CD4-positive, alpha-beta T cell treated with Interleukin-17A for 1 hour (primary cell): ENCODE measurements at regions not wholly inside any gene's neighbourhood (a gene's known extent, or its start where the extent isn't known, plus 50 kb on each side); places are given as distances from the start of the nearest gene placed in this dataset.
"Not testable (repeated sequence)": the region's sequence is repeated elsewhere in the genome, so short reads cannot be mapped to it uniquely, and the experiment has no call there.

Experiments used
- DNase-seq: peaks from one replicate; pipeline ENCODE4 v3.0.0-alpha.2; 2020

- DNase-seq = no peak
Measured at GRCh38 chr4:53863736-53864365, 200.6 kb downstream of the CHIC2 start.

- DNase-seq = no peak
Measured at GRCh38 chr4:53863158-53863557, 201.2 kb downstream of the CHIC2 start.

DNA sequence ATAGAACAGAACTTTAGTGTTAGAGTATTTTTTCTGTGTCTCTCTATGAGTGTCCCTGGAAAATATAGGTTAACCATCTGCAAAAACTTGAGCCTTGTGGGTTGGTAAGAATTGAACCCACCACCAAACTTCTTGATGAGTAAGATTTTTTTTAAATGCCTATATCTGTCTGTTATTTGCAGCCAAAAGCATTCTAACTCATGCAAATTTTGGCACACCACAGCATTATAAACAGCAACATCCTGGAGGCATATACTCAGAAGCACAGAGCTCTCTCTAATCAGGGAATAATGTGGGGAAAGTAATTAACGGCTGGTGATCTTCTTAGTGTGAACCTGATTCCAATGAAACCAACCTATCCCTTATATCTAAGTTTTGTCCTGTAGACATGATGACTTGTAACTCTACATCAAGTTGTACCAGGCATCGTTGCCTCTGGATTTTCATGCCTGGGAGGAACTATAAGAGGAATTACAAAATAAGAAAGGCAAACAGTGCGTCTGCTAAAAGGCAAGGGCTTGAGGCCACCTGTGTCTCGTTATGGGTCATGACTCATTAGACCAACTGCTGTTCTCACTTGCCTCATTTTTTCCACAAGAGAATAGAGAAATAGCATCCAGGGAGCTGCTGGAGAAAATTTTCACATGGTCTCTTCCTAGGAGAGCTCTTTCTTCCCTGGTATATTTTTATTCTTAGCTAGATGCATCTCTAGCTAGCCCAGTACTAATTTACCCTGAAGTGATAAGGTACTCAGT is 202.4 kb downstream of the CHIC2 start:
- no peak for DNase-seq

DNA sequence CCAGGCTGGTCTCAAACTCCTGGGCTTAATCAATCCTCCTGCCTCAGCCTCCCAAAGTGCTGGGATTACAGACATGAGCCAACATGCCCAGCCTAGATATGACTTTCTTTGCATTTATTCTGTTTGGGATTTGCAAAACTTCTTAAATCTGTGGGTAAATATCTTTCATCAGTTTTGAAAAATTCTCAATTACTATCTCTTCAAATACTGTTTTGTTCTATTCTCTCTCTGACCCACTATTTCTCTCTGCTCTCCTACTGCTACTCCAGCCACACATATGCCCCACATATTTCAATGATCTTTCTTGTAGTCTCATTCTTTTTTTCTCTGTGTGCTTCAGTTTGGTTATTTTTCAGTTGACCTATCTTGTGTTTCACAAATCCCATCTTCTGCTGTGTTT is 205.1 kb downstream of the CHIC2 start:
- DNase-seq = no peak

DNA sequence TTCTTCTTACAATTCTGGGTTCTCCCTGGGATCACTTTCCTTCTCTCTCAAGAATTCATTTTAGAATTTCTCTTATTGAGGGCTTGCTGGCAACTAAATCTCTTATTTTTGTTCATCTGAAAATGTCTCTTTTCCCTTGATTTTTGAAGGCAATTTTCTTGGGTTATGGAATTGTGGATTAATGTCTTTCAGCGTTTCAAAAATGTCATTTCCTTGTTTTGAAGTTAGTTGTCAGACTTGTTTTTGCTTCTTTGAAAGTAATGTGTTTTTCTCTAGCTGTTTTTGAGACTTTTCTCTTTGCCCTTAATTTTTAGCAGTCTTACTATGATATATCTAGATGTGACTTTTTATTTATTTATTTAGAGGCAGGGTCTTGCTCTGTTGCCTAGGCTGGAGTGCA is 205.7 kb downstream of the CHIC2 start:
- no peak for DNase-seq

DNA sequence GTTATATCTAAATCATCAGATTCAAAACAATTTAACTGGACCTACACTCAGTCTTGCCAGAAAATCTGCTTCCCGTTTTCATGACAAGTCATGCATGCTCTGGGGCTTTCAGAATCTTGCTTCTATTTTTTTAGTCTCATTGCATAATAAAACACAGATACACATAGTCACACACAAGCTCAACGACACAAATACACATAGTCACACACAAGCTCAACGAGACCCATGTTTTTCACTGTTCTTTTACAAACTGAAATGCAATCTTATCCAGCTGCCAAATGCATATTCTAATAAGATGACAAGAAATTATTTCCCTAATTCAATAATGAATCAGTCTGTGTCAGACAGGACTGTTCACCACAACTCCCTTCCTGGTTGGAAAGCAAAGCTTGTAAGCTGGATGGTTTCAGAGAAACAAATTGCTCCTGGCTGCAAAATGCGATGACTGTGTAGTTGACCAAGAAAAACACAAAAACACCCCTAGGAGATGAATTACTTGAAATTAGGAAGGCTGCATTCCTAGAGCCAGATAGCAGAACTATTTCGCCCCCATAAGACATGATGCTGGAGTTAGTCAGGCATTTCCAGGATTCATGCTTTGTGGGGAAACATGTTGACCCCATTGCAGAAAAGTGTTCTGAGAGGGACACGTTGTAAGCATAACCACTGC is 208.7 kb downstream of the CHIC2 start:
- no peak for DNase-seq

DNA sequence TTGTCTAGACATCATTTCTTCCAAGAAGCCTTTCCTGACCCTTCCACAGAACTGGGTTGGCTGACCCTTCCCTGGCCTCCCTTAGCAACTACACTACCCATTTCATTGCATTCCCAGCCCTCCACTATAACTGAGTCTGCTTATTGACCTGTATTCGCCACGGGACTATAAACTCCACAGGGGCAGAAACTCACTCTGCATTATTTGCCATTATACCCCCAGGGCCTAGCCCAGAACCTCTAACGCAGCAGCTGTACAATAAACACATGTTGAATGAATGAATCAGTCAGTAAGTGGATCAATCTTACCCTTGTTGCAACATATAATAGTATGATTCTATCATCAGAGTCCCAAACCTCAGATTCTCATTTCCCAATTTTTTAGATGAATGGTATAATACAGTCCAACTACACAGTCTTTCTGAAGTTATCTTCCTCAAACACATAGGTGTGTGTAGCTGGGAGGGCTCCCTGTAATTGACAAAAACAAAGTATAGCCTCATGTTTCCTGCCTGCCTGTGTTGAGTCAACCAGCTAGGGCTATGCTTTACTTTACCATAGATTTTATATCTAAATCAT is 209.3 kb downstream of the CHIC2 start:
- no peak for DNase-seq

DNA sequence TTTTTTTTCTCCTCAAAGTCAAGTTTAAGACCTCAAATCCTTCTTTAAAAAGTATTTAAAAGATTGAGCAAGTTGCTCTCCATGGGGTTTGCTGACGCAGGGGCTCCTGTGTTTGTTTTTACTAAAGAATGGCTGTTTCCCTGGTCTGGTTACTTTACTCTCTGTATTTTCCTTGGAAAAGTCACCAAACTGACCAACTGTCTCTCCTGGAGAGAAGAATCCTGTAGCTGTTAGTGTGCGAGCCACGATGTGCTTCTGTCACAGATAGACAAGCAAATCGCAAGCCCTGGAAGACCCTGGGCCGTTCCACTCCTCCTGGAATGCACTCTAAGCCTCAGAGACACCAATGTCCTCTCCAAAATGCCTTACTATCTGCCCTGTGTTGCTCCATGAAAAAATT is 212.1 kb downstream of the CHIC2 start:
- no peak for DNase-seq

GRCh38 chr4:53847965-53848364 is 216.4 kb downstream of the CHIC2 start:
- DNase-seq = no peak

- no peak for DNase-seq
Measured at GRCh38 chr4:53844551-53844950, 219.9 kb downstream of the CHIC2 start.

GRCh38 chr4:53844133-53844532 is 220.3 kb downstream of the CHIC2 start:
- no peak for DNase-seq

DNA sequence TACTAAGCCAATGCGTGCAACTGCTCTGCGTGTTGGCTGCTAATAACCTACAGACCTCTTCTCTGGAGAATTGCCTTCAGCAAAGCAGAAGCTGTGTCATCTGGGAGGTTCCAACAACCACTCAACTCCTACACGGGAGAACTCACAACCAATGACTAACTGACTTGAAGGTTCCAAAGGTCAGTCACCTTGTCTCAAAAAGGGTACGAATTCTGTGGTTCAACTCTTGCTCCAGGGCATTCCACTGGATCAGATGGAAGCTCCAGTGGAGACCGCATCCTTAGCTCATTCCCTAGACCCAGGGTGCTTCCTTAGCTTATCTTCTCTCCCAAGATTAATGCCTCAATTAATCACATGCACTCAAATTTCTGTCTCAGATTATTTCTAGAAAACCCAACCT is 222.7 kb downstream of the CHIC2 start:
- no peak for DNase-seq

DNA sequence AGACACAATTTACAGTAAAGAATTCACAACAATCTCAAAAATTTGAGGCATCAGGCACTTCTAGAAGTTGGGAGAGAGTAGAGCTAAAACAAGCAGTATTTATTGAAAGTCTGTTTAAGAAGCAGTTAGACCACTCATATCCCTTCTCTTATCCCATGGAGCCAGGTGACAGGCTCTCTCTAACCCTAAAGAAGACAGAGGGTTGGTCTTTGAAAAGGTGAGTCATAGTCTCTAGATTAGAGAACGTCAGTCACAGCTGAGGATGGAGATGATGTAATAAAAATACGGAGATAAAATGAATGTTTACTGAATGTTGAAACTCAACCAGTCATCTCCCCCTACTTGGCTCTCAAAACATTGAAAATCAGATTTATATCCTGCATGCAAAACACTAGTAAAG is 223.8 kb downstream of the CHIC2 start:
- no peak for DNase-seq

GRCh38 chr4:53833302-53834003 is 231.0 kb downstream of the CHIC2 start:
- not testable (repeated sequence) for DNase-seq

- DNase-seq = no peak
Measured at GRCh38 chr4:53832549-53832948, 231.9 kb downstream of the CHIC2 start.

DNA sequence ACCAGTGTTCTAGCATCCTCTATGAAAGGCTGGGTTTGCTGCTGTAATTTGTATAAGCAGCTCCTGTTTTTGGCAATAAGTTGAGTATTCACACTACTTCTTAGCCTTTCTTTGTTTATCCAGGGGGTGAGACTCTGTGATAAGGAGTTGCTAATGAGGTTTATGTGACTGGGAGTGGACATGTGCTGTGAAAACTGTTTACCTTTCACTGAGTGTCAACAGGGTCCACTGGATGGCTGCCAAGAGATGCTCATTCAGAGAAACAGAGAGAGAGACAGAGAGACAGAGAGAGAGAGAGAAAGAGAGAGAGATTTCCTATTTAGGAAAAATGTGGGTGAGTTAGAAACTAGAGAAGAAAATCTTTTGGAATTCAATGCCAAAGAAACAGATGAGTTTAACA is 233.9 kb downstream of the CHIC2 start:
- no peak for DNase-seq

GRCh38 chr4:53821179-53821851 is 230.0 kb upstream of the LNX1 start:
- DNase-seq = no peak

- no peak for DNase-seq
Measured at GRCh38 chr4:53818104-53818503, 226.8 kb upstream of the LNX1 start.

GRCh38 chr4:53816561-53816960 is 225.3 kb upstream of the LNX1 start:
- DNase-seq = no peak

DNA sequence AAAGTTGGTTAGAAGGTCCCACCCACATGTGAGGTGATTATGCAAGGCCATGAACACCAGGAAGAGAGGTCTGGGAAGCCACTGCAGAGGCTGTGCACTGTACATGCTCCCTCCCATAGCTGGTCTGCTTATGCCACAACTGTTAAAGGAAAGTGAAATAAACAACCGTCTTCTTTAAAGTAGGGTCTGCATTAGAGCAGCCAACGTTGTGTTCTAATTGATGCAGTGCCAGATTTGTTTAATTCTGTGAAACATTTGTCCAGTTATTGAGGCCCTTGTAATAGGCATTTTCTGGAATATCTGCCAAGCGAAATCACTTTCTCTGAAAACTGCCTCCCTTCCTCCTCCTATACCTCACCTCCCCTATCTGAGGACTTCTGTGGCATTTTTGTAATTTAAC is 224.0 kb upstream of the LNX1 start:
- no peak for DNase-seq

GRCh38 chr4:53813998-53814397 is 222.7 kb upstream of the LNX1 start:
- DNase-seq = no peak

GRCh38 chr4:53810643-53811042 is 219.4 kb upstream of the LNX1 start:
- no peak for DNase-seq

GRCh38 chr4:53809816-53810215 is 218.5 kb upstream of the LNX1 start:
- DNase-seq = no peak
